Thyroid gland (tissue), 4 donors: ENCODE measurements at regions not wholly inside any gene's neighbourhood (a gene's known extent, or its start where the extent isn't known, plus 50 kb on each side); places are given as distances from the start of the nearest gene placed in this dataset.

Experiments used
- DNase-seq, 2 donors: peaks; one replicate each; pipeline ENCODE4 v3.0.0-alpha.2; 2019
- H3K27ac ChIP-seq, 3 donors: fragments of 200-600 bp; sonication (generic); 1 replicate in 2 of 3; 2 replicates in 1 of 3; pipeline ENCODE4 v1.5.1; 2016 to 2019; ENCODE audit warnings: mild to moderate bottlenecking in 1 of 3, moderate library complexity in 1 of 3
- H3K27me3 ChIP-seq: fragments of 200-600 bp; sonication (generic); one replicate; pipeline ENCODE4 v1.5.1; 2019
- H3K36me3 ChIP-seq, 2 donors: fragments of 200-600 bp; sonication (generic); one replicate each; pipeline ENCODE4 v1.5.1; 2016 to 2019
- H3K4me1 ChIP-seq, 2 donors: fragments of 200-600 bp; sonication (generic); one replicate each; pipeline ENCODE4 v1.5.1; 2017 to 2019
- H3K4me3 ChIP-seq, 3 donors: fragments of 200-600 bp; sonication (generic); replicated peaks in 1 of 3; 1 replicate in 2 of 3; 2 replicates in 1 of 3; pipeline ENCODE4 v1.5.1; 2016; ENCODE audit warnings: mild to moderate bottlenecking in 1 of 3
- H3K9me3 ChIP-seq: fragments of 200-600 bp; sonication (generic); one replicate; pipeline ENCODE4 v1.5.1; 2017
- CTCF ChIP-seq, 6 experiments: fragments of 200-600 bp in 3 of 6; fragments of 450-650 bp in 3 of 6; sonication (generic) in 3 of 6; IDR thresholded peaks; one replicate each; pipeline ENCODE4 v1.5.1; 2016 to 2019; ENCODE audit warnings: antibody characterized with exemption in 6 of 6, mild to moderate bottlenecking in 2 of 6, inconsistent platforms in 1 of 6, moderate library complexity in 1 of 6
- POLR2A ChIP-seq, 2 donors: fragments of 450-650 bp; IDR thresholded peaks; one replicate each; pipeline ENCODE4 v1.6.1; 2017; ENCODE audit warnings: antibody characterized with exemption in 2 of 2, mild to moderate bottlenecking in 2 of 2, moderate library complexity in 1 of 2
- WGBS, 2 donors: methylation state at CpG; one replicate each; pipeline ENCODE4 v1.1.5; 2017; 5-methylcytosine and 5-hydroxymethylcytosine counted together
- intact Hi-C: fragments of 100-400 bp; cut with DNase I; formaldehyde crosslinking; loops from one replicate; pipeline ENCODE4 v1.15.1; 2023

DNA sequence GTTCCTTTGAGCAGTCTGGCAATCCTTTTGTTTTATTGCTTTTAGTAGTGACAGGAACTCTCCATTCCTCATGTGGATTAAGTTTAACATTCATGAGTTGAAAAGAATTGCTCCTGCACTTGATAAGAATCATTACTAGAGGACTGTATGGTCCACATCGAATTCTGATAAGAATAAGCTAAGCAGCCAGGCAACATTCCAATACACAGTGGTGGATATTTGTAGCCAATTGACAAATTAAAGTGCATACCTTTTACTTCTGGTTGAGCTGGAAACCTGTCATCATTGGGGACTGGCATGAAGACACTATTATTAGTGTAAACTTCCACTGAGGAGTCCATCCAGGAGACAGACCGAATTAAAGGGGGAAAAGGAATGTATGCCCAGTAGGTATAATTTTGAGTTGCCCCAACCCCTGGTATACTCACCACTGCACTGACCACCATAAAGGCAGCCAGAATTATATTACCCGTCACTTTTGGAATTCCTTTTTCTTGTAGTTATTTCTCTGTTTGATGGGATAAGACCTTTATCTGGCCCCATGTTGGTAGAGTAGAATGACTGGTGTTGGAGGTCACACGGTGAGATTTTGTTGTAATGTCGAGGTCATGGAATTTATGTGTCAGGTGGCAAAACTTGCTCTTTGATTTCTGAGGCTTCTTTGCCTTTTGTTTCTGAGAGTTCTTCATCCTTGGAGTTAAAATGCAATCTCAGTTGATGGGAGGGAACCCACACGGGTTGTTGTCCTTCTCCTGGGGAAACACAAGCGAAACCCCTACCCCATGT is 72.1 kb upstream of the ARL4D start:
- H3K36me3 ChIP-seq = no peaks in the 10 kb centered on the region
- WGBS, 2 donors = 77 to 83% methylated on average over 7 of the region's 7 CpGs
- no peaks in the 10 kb centered on the region for H3K9me3 ChIP-seq
- no peak overlapping the region for H3K27ac ChIP-seq
- DNase-seq = no peak
- no peaks in the 10 kb centered on the region for H3K4me1 ChIP-seq
- H3K4me3 ChIP-seq = no peak overlapping the region
- TF ChIP-seq POLR2A (IDR thresholded peaks at IDR 0.05) = no peak
- TF ChIP-seq CTCF (IDR thresholded peaks at IDR 0.05) = no peak
- intact Hi-C loops = no loop called here
- H3K27me3 ChIP-seq = no peaks in the 10 kb centered on the region

GRCh38 chr17:43324205-43324893 is 74.4 kb upstream of the ARL4D start:
- DNase-seq = no peak
- WGBS, 2 donors = 88 to 89% methylated on average over 22 of the region's 22 CpGs
- intact Hi-C loops = no loop called here
- Histone ChIP-seq H3K27me3 (no peaks in the 10 kb centered on the region), H3K9me3 (no peaks in the 10 kb centered on the region), H3K36me3 (no peaks in the 10 kb centered on the region), H3K4me1 (no peaks in the 10 kb centered on the region), H3K27ac (no peak overlapping the region), H3K4me3 (no peak overlapping the region)
- TF ChIP-seq CTCF (IDR thresholded peaks at IDR 0.05) = no peak
- no peak for TF ChIP-seq POLR2A (IDR thresholded peaks at IDR 0.05)

DNA sequence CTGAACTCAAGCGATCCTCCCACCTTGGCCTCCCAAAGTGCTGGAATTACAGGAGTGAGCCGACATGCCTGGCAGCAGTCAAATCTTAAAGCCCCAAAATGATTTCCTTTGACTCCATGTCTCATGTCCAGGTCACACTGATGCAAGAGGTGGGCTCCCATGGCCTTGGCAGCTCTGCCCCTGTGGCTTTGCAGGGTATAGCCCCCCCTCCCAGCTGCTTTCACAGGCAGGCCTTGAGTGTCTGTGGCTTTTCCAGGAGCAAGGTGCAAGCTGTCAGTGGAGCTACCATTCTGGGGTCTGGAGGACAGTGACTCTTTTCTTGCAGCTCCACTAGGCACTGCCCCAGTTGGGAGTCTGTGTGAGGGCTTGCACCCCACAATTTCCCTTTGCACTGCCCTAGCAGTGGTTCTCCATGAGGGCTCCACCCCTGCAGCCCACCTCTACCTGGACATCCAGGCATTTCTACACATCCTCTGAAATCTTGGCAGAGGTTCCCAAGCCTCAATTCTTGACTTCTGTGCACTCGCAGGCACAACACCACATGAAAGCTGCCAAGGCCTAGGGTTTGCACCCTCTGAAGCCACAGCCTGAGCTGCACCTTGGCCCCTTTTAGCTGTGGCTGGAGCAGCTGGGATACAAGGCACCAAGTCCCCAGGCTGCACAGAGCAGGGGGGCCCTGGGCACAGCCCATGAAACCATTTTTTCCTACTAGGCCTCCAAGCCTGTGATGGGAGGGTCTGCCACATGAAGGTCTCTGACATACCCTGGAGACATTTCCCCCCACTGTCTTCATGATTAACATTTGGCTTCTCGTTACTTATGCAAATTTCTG is 79.3 kb upstream of the ARL4D start:
- Histone ChIP-seq H3K27me3 (no peaks in the 10 kb centered on the region), H3K4me3 (no peak overlapping the region), H3K36me3 (no peaks in the 10 kb centered on the region), H3K9me3 (no peaks in the 10 kb centered on the region), H3K27ac (no peak overlapping the region), H3K4me1 (no peaks in the 10 kb centered on the region)
- no peak for TF ChIP-seq POLR2A (IDR thresholded peaks at IDR 0.05)
- TF ChIP-seq CTCF (IDR thresholded peaks at IDR 0.05) = no peak
- no peak for DNase-seq
- intact Hi-C loops = loop anchor here (10.0 kb wide), 2 partner anchors 145 to 305 kb away; partner anchors contain the start of gene NBR1
- 100% methylated on average over 4 of the region's 4 CpGs for WGBS, 2 donors

GRCh38 chr17:43316522-43317142 is 82.2 kb upstream of the ARL4D start:
- Histone ChIP-seq H3K4me1 (no peaks in the 10 kb centered on the region), H3K27ac (no peak overlapping the region), H3K36me3 (no peaks in the 10 kb centered on the region), H3K4me3 (no peak overlapping the region), H3K27me3 (no peaks in the 10 kb centered on the region), H3K9me3 (no peaks in the 10 kb centered on the region)
- TF ChIP-seq CTCF (IDR thresholded peaks at IDR 0.05) (no peak), POLR2A (IDR thresholded peaks at IDR 0.05) (no peak)
- 72 to 77% methylated on average over 19 of the region's 19 CpGs for WGBS, 2 donors
- intact Hi-C loops = loop anchor here (10.0 kb wide), 2 partner anchors 142 to 302 kb away; partner anchors contain the start of gene NBR1
- DNase-seq = peak in 1 of 2 donors; percentile 13
